Kidney (tissue), 13 donors: ENCODE measurements at regions not wholly inside any gene's neighbourhood (a gene's known extent, or its start where the extent isn't known, plus 50 kb on each side); places are given as distances from the start of the nearest gene placed in this dataset.
A peak's percentile ranks its signal among the peaks of the same experiment; 100 is the strongest.

Source experiments
- DNase-seq, 5 donors: peaks; one replicate each; pipeline ENCODE4 v3.0.0-alpha.2; 2013 to 2020
- FAIRE-seq: peaks from 2 replicates; lab custom pipeline; 2012; peaks lifted over from hg19 to GRCh38; lab: Jason Lieb, UNC
- H3K27ac ChIP-seq, 2 donors: one replicate each; pipeline ENCODE4 v1.7.0; 2013; ENCODE audit warnings: low read depth in 2 of 2, low read length in 2 of 2, inconsistent platforms in 1 of 2
- H3K27me3 ChIP-seq: one replicate; pipeline ENCODE4 v1.7.1; 2013; ENCODE audit warnings: low read length, inconsistent platforms; ENCODE audit not compliant: control insufficient read depth, insufficient read depth
- H3K36me3 ChIP-seq, 3 donors: one replicate each; pipeline versions ENCODE4 v1.7.0 to v1.7.1; 2013; ENCODE audit warnings: low read length in 3 of 3, control low read depth in 1 of 3, inconsistent platforms in 1 of 3; ENCODE audit not compliant: insufficient read depth in 3 of 3, control insufficient read depth in 2 of 3
- H3K4me1 ChIP-seq, 3 donors: one replicate each; pipeline versions ENCODE4 v1.7.0 to v1.7.1; 2013; ENCODE audit warnings: low read length in 3 of 3, inconsistent platforms in 1 of 3, low read depth in 1 of 3; ENCODE audit not compliant: control insufficient read depth in 2 of 3, insufficient read depth in 2 of 3
- H3K4me3 ChIP-seq, 3 donors: one replicate each; pipeline versions ENCODE4 v1.7.0 to v1.8.1; 2013; ENCODE audit warnings: low read length in 3 of 3, control low read depth in 1 of 3, inconsistent platforms in 1 of 3
- H3K9ac ChIP-seq, 3 donors: one replicate each; pipeline versions ENCODE4 v1.7.0 to v1.7.1; 2013; ENCODE audit warnings: low read length in 3 of 3, control low read depth in 1 of 3, inconsistent platforms in 1 of 3
- H3K9me3 ChIP-seq, 3 donors: one replicate each; pipeline versions ENCODE4 v1.7.0 to v1.7.1; 2013; ENCODE audit warnings: low read length in 3 of 3, control low read depth in 1 of 3, inconsistent platforms in 1 of 3; ENCODE audit not compliant: control insufficient read depth in 2 of 3, insufficient read depth in 1 of 3
- CTCF ChIP-seq: IDR thresholded peaks from 3 replicates; pipeline ENCODE4 v1.5.1; 2012; ENCODE audit warnings: mild to moderate bottlenecking, moderate library complexity, borderline replicate concordance; ENCODE audit not compliant: insufficient read depth; ENCODE audit errors: extremely low read depth
- intact Hi-C: fragments of 100-400 bp; cut with DNase I; formaldehyde crosslinking; loops from one replicate; pipeline ENCODE4 v1.11.1; 2022
- donor health status: control.
- donor health status: control.
- donor health status: control.
- donor health status: control.
- donor health status: control.
- donor health status: DM: yes; HTN: yes; CAD: no.
- donor health status: Normal renal cell carcinoma (clear cell type).

DNA sequence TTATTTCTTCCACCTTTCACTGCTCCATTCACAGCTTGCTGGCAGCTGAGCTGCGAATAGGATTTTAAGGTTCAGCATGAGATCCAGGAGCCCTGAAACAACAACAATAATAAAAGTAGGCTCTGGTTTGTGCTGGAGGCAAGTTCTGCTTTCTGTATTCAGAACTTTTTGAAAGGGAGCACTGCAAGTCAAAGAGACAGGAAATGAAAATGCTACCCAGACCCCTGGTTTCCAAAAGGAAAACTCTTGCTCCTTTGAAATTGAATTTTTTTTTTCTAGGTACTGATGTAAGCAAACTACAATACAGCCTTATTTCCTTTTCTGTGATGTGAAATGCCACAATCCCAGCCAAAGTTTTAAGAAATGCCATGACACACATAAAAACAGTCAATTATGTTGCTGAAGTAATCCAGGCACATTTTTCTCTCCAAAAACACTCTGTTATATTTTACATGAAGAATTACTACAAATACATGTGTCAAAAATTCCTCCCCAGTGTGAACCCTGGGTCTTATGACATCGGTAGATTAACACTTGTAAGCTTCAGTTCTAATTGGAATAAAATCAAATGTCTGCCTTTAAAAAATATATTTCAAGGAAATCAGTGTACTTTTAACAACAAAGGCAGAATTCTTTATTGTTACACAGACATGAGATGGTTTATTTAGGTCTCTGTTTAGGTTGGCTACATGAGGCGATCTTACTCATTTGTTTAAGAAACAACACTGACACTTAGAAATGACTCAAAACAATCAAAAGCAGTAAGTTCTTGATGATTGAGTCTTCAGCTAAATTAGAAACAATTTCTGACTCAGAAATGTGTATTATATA is 656.7 kb downstream of the EPHA7 start:
- Histone ChIP-seq H3K9ac (no peak overlapping the region), H3K36me3 (no peaks in the 10 kb centered on the region), H3K4me3 (no peak overlapping the region), H3K27me3 (no peaks in the 10 kb centered on the region), H3K4me1 (no peaks in the 10 kb centered on the region), H3K9me3 (no peaks in the 10 kb centered on the region), H3K27ac (no peak overlapping the region)
- no peak for FAIRE-seq
- DNase-seq: peak in 2 of 5 donors; percentile 64 to 83
- TF ChIP-seq CTCF: no peak
- intact Hi-C loops: no loop called here

GRCh38 chr6:92759178-92759577 is 660.2 kb downstream of the EPHA7 start:
- no peaks in the 10 kb centered on the region for H3K4me1 ChIP-seq
- DNase-seq (no peak), FAIRE-seq (no peak)
- no peak overlapping the region for H3K4me3 ChIP-seq
- no peaks in the 10 kb centered on the region for H3K9me3 ChIP-seq
- intact Hi-C loops: no loop called here
- no peaks in the 10 kb centered on the region for H3K36me3 ChIP-seq
- TF ChIP-seq CTCF: no peak
- no peaks in the 10 kb centered on the region for H3K27me3 ChIP-seq
- H3K27ac ChIP-seq: no peak overlapping the region
- H3K9ac ChIP-seq: no peak overlapping the region

- Histone ChIP-seq H3K36me3 (no peaks in the 10 kb centered on the region), H3K27ac (no peak overlapping the region), H3K9me3 (no peaks in the 10 kb centered on the region), H3K4me1 (no peaks in the 10 kb centered on the region), H3K9ac (no peak overlapping the region), H3K4me3 (no peak overlapping the region), H3K27me3 (no peaks in the 10 kb centered on the region)
- FAIRE-seq: no peak
- intact Hi-C loops: no loop called here
- DNase-seq: peak in 2 of 5 donors; percentile 8 to 17
- TF ChIP-seq CTCF: no peak
Measured at GRCh38 chr6:92757925-92758324, 661.4 kb downstream of the EPHA7 start.

- Histone ChIP-seq H3K4me1 (no peaks in the 10 kb centered on the region), H3K27me3 (no peaks in the 10 kb centered on the region), H3K9me3 (peaks cover 0 to 3% (median 0%) of the 10 kb centered on the region in 3 donors), H3K36me3 (no peaks in the 10 kb centered on the region), H3K4me3 (no peak overlapping the region), H3K9ac (no peak overlapping the region), H3K27ac (no peak overlapping the region)
- intact Hi-C loops: no loop called here
- TF ChIP-seq CTCF: no peak
- no peak for FAIRE-seq
- no peak for DNase-seq
Measured at GRCh38 chr6:92756912-92757311, 662.4 kb downstream of the EPHA7 start.
